Activated naive CD8-positive, alpha-beta T cell treated with anti-CD3 and anti-CD28 coated beads, Interleukin-2, amount 10 ng/mL, durations not matched to agents 7 days and 5 days (primary cell): ENCODE measurements at regions not wholly inside any gene's neighbourhood (a gene's known extent, or its start where the extent isn't known, plus 50 kb on each side); places are given as distances from the start of the nearest gene placed in this dataset.

Source experiments
- ATAC-seq: fragments of 150-1000 bp; cut with Tn5 transposase; one replicate; pipeline ENCODE4 v1.10.0; 2021; ENCODE audit warnings: low read depth, moderate library complexity
- POLR2A ChIA-PET: fragments of 350-600 bp; sonication (Branson Sonifier 250); formaldehyde crosslinking; loops from one replicate; lab custom pipeline; 2021; ENCODE audit warnings: antibody characterized with exemption; lab: Charles Lee
- DNase-seq: peaks from one replicate; pipeline ENCODE4 v3.0.0; 2021
- H3K27ac Mint-ChIP-seq: one replicate; pipeline ENCODE4 v1.8.0; 2022; ENCODE audit warnings: mild to moderate bottlenecking, mixed read lengths
- H3K27me3 Mint-ChIP-seq: one replicate; pipeline ENCODE4 v1.8.0; 2022; ENCODE audit warnings: mild to moderate bottlenecking, moderate library complexity, mixed read lengths
- H3K36me3 Mint-ChIP-seq: one replicate; pipeline ENCODE4 v1.8.0; 2021; ENCODE audit warnings: mild to moderate bottlenecking, mixed read lengths
- H3K4me1 Mint-ChIP-seq: one replicate; pipeline ENCODE4 v1.8.0; 2021; ENCODE audit warnings: mixed read lengths
- H3K4me3 Mint-ChIP-seq: one replicate; pipeline ENCODE4 v1.8.0; 2022; ENCODE audit warnings: mild to moderate bottlenecking, moderate library complexity, mixed read lengths
- H3K9me3 Mint-ChIP-seq: one replicate; pipeline ENCODE4 v1.8.0; 2021; ENCODE audit warnings: mixed read lengths

DNA sequence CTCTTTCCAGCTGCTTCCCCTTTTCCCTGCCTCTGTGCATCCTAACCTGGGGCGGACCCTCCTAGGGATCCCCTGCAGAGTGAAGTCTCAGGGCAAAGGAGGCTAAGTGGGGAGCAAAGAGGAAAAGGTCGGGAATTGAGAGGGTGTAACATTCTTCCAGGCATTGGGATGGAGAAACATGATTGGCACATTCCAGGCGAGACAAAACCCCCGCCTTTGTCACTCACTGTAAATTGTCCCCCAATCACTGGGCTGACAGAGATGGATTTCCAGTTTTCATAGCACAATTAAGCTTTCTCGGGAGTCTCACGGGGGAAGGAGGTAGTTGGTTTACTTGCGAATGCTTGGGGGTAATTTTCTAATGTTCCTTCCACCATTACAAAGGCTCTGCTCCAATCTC lies 74.9 kb downstream of the MIAT start:
- no peaks in the 10 kb centered on the region for H3K9me3 Mint-ChIP-seq
- no peak overlapping the region for H3K4me3 Mint-ChIP-seq
- peaks cover 1% of the 10 kb centered on the region for H3K36me3 Mint-ChIP-seq
- ATAC-seq (no peak), DNase-seq (no peak)
- POLR2A ChIA-PET: no interaction called here
- H3K27me3 Mint-ChIP-seq: no peaks in the 10 kb centered on the region
- no peaks in the 10 kb centered on the region for H3K4me1 Mint-ChIP-seq
- no peak overlapping the region for H3K27ac Mint-ChIP-seq

GRCh38 chr22:26734339-26735018 lies 77.1 kb downstream of the MIAT start:
- ATAC-seq (no peak), DNase-seq (no peak)
- Mint-ChIP-seq H3K27me3 (no peaks in the 10 kb centered on the region), H3K27ac (no peak overlapping the region), H3K4me1 (no peaks in the 10 kb centered on the region), H3K4me3 (no peak overlapping the region), H3K9me3 (no peaks in the 10 kb centered on the region), H3K36me3 (peaks cover 1% of the 10 kb centered on the region)
- POLR2A ChIA-PET: no interaction called here

GRCh38 chr22:26735019-26735409 lies 77.6 kb downstream of the MIAT start:
- Mint-ChIP-seq H3K27me3 (no peaks in the 10 kb centered on the region), H3K4me1 (no peaks in the 10 kb centered on the region), H3K36me3 (peaks cover 1% of the 10 kb centered on the region), H3K9me3 (no peaks in the 10 kb centered on the region), H3K4me3 (no peak overlapping the region), H3K27ac (no peak overlapping the region)
- ATAC-seq (no peak), DNase-seq (no peak)
- POLR2A ChIA-PET: no interaction called here

DNA sequence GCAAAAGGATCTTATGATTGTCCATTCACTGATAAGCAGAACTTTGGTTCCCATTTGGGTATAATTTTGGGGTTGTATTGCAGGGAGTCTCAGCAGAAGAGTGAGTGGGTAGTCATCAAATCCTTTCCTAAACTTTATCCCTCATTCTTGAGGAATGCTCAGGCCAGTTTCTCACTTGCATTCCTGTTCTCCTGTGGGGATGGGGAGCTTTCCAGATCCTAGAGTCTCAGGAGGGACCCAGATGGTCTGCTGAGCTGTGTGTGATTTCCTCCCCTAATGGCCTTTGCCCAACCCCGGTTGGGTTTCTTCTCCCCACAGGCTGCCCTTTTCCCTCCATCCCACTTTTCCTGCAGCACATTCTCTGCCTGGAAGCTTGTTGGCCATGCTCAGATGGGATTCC lies 79.9 kb downstream of the MIAT start:
- Mint-ChIP-seq H3K4me3 (no peak overlapping the region), H3K4me1 (no peaks in the 10 kb centered on the region), H3K27ac (no peak overlapping the region), H3K36me3 (peaks cover 1% of the 10 kb centered on the region), H3K27me3 (no peaks in the 10 kb centered on the region), H3K9me3 (no peaks in the 10 kb centered on the region)
- ATAC-seq (no peak), DNase-seq (no peak)
- POLR2A ChIA-PET: no interaction called here

- Mint-ChIP-seq H3K4me3 (no peak overlapping the region), H3K36me3 (peaks cover 1% of the 10 kb centered on the region), H3K9me3 (no peaks in the 10 kb centered on the region), H3K4me1 (no peaks in the 10 kb centered on the region), H3K27ac (no peak overlapping the region), H3K27me3 (no peaks in the 10 kb centered on the region)
- ATAC-seq (no peak), DNase-seq (no peak)
- POLR2A ChIA-PET: interaction anchor here (1.0 kb wide), 1 partner anchor 66 kb away, joined by 3 read pairs; no protein-coding TSS in a partner anchor
These were observed 82.9 kb downstream of the MIAT start for GRCh38 chr22:26740253-26740652.

DNA sequence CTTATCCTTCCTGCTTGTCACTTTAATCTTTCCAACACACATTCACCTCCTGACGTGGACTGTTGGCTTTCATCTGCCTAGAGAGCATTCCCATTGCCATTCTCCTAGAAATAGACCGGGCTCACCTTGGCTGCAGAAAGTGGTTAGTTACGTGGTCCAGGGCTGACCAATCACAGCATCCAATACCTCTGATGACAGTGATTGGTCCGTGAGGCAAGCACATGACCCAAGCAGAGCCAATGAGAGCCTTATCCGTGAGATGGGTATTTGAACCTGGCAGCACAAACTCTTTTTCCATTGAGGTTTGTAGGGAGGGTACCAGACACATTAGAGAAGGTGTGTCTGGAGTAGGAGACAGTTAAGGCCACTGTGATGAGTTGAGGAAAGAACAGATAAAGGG lies 85.8 kb downstream of the MIAT start:
- ATAC-seq (no peak), DNase-seq (no peak)
- POLR2A ChIA-PET: no interaction called here
- no peaks in the 10 kb centered on the region for H3K27me3 Mint-ChIP-seq
- no peaks in the 10 kb centered on the region for H3K36me3 Mint-ChIP-seq
- H3K4me3 Mint-ChIP-seq: no peak overlapping the region
- H3K4me1 Mint-ChIP-seq: no peaks in the 10 kb centered on the region
- no peak overlapping the region for H3K27ac Mint-ChIP-seq
- H3K9me3 Mint-ChIP-seq: no peaks in the 10 kb centered on the region

DNA sequence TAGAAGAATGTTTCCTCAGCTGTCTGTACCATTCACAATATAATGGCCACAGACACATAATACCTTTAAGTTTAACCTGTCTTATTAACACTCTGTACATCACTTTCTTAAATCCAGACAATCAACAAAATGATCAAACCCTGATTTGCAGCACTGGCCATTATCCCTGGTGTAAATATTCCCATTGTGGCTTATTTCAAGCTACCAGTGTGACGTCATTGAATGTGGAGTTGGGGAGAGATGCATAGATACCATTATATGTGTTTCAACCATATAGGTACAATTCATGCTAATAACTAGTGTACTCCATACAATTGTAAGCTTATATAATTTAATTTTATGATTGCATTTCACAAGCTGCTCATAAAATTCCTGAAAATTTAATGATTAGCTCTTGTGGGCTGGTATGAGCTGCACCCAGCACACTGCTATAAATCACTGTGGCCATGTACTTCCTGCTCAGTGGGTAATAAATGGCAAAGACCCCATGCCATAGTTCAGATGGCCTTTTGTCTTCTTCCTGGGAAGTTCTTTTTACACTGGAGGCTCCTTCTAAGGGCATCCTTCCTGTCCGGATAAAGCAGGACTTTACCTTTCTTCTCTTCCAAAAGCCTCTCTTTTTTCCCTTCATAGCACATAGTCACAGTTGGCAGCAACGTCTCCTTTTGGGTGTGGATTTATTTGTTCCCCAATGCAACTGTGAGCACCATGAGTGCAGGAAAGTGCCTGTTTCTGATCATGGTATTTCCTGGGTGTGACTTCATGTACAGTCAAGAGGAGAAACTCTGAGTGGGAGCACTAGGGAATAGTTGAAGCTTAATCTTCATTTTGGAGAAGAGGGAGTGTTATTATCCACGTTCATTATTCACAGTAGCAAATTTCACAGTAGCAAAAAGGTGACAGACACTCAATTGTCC lies 87.8 kb downstream of the MIAT start:
- no peaks in the 10 kb centered on the region for H3K36me3 Mint-ChIP-seq
- DNase-seq: no peak

GRCh38 chr22:26746311-26746710 lies 88.9 kb downstream of the MIAT start:
- H3K9me3 Mint-ChIP-seq: no peaks in the 10 kb centered on the region
- ATAC-seq (no peak), DNase-seq (no peak)
- peaks cover 4% of the 10 kb centered on the region for H3K4me1 Mint-ChIP-seq
- no peak overlapping the region for H3K27ac Mint-ChIP-seq
- H3K4me3 Mint-ChIP-seq: no peak overlapping the region
- no peaks in the 10 kb centered on the region for H3K36me3 Mint-ChIP-seq
- POLR2A ChIA-PET: no interaction called here
- no peaks in the 10 kb centered on the region for H3K27me3 Mint-ChIP-seq

More for the DNA sequence above, 87.8 kb downstream of the MIAT start:
- Mint-ChIP-seq H3K27me3 (no peaks in the 10 kb centered on the region), H3K4me3 (no peak overlapping the region), H3K9me3 (no peaks in the 10 kb centered on the region), H3K27ac (no peak overlapping the region), H3K4me1 (no peaks in the 10 kb centered on the region)
- no peak for ATAC-seq
- POLR2A ChIA-PET: no interaction called here

GRCh38 chr22:26748845-26749244 lies 91.5 kb downstream of the MIAT start:
- peaks cover 5% of the 10 kb centered on the region for H3K4me1 Mint-ChIP-seq
- no peaks in the 10 kb centered on the region for H3K27me3 Mint-ChIP-seq
- no peak overlapping the region for H3K27ac Mint-ChIP-seq
- no peak overlapping the region for H3K4me3 Mint-ChIP-seq
- no peaks in the 10 kb centered on the region for H3K36me3 Mint-ChIP-seq
- no peaks in the 10 kb centered on the region for H3K9me3 Mint-ChIP-seq
- POLR2A ChIA-PET: no interaction called here
- DNase-seq: no peak
- ATAC-seq: no peak

DNA sequence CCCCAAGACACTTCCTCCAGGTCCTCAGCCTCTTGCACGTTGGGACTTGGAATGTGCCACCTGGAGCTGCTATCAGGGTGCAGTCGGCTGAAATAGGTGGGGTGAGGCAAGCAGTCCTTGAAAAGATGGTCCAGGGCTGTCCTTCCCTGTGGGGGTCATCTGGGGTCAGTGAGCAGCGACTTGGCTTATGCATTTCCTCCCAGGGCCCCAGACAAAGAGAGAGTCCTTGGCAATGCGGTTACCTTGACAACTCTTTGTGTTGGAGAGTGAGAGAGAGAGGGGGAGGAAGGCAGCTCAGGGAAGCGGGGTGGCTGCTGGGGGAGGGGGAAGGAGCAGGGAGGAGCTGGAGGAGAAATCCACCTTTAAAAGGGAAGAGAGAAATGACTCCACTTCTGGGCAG lies 93.8 kb downstream of the MIAT start:
- Mint-ChIP-seq H3K27ac (no peak overlapping the region), H3K4me1 (peaks cover 5% of the 10 kb centered on the region), H3K4me3 (no peak overlapping the region), H3K9me3 (no peaks in the 10 kb centered on the region), H3K36me3 (no peaks in the 10 kb centered on the region), H3K27me3 (no peaks in the 10 kb centered on the region)
- DNase-seq (no peak), ATAC-seq (no peak)
- POLR2A ChIA-PET: interaction anchor here (0.6 kb wide), 1 partner anchor 41 kb away, joined by 4 read pairs; no protein-coding TSS in a partner anchor

DNA sequence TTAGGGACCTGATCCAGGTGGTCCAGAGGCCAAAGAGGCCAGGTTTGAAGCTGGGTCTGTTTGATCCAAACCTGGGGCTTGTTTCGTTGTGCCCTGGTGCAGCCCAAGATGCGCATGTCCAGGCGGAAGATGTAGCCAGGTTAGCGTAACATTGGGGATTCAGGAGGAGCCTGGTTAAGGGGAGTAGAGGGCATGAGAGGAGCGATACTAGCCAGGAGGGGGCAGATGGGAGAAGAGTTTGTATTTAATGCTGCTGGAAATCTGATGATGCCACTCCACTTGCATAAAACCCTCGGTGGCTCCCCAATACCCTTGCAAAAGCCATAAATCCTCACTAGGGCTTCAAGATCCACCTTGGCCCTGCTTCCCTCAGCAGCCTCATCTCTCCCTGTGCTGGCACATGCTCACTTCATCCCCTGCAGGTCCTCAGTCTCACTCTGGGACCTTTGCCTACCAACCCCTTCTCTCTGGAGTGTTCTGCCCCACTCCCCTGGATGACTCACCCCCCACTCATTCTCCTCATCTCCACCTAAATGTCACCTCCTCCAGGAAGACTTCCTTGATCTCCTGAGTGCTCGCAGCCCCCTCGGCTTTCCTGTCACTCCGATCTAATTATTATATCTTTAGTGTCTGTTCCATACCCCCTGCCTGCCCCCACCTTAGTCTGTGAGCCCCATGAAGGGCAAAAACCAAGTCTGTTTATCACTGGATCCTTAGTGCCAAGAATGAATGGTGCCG lies 95.9 kb downstream of the MIAT start:
- Mint-ChIP-seq H3K4me1 (peaks cover 7% of the 10 kb centered on the region), H3K4me3 (no peak overlapping the region), H3K36me3 (no peaks in the 10 kb centered on the region), H3K9me3 (peaks cover 2% of the 10 kb centered on the region), H3K27me3 (no peaks in the 10 kb centered on the region), H3K27ac (no peak overlapping the region)
- no peak for DNase-seq
- POLR2A ChIA-PET: no interaction called here
- ATAC-seq: no peak

- ATAC-seq (peak; percentile 58), DNase-seq (peak; percentile 75)
- Mint-ChIP-seq H3K36me3 (no peaks in the 10 kb centered on the region), H3K4me1 (peaks cover 2% of the 10 kb centered on the region), H3K27me3 (no peaks in the 10 kb centered on the region), H3K9me3 (peaks cover 2% of the 10 kb centered on the region), H3K4me3 (no peak overlapping the region), H3K27ac (no peak overlapping the region)
- POLR2A ChIA-PET: interaction anchor here (0.7 kb wide), 1 partner anchor 83 kb away, joined by 3 read pairs; no protein-coding TSS in a partner anchor
These were observed 99.4 kb downstream of the MIAT start for GRCh38 chr22:26756675-26757293.

GRCh38 chr22:26757496-26757895 lies 100.1 kb downstream of the MIAT start:
- no peaks in the 10 kb centered on the region for H3K27me3 Mint-ChIP-seq
- H3K27ac Mint-ChIP-seq: no peak overlapping the region
- no peak for DNase-seq
- H3K36me3 Mint-ChIP-seq: no peaks in the 10 kb centered on the region
- no peak overlapping the region for H3K4me3 Mint-ChIP-seq
- H3K9me3 Mint-ChIP-seq: peaks cover 2% of the 10 kb centered on the region
- POLR2A ChIA-PET: no interaction called here
- peaks cover 2% of the 10 kb centered on the region for H3K4me1 Mint-ChIP-seq
- ATAC-seq: no peak
